H1 (cell line): ENCODE measurements at regions not wholly inside any gene's neighbourhood (a gene's known extent, or its start where the extent isn't known, plus 50 kb on each side); places are given as distances from the start of the nearest gene placed in this dataset.

ENCODE experiments used
- ASH2L ChIP-seq: fragments of 200-600, 300-600 bp; sonication (generic); IDR thresholded peaks from one replicate; pipeline ENCODE4 v1.7.1; 2017; ENCODE audit warnings: low read length
- CEBPB ChIP-seq: IDR thresholded peaks from 2 replicates; pipeline ENCODE4 v1.6.1; 2012; ENCODE audit warnings: low read depth, low read length
- CHD7 ChIP-seq: fragments of 300-600 bp; sonication (generic); IDR thresholded peaks from 2 replicates; pipeline ENCODE4 v1.7.1; 2012; ENCODE audit warnings: low read length, moderate library complexity, mild to moderate bottlenecking, inconsistent platforms; ENCODE audit not compliant: insufficient replicate concordance
- RFX5 ChIP-seq: IDR thresholded peaks from 2 replicates; pipeline ENCODE4 v1.6.1; 2011; ENCODE audit warnings: low read depth, low read length, improper control_type of control experiment, borderline replicate concordance

GRCh38 chr14:48954446-48954845, 631.7 kb downstream of the RPS29 start (continued):
- TF ChIP-seq CHD7 (no peak), CEBPB (no peak), RFX5 (no peak), ASH2L (no peak)
